ENCODE measurements at regions not wholly inside any gene's neighbourhood (a gene's known extent, or its start where the extent isn't known, plus 50 kb on each side); places are given as distances from the start of the nearest gene placed in this dataset.
"Not testable (repeated sequence)": the region's sequence is repeated elsewhere in the genome, so short reads cannot be mapped to it uniquely, and the experiment has no call there.

DNA sequence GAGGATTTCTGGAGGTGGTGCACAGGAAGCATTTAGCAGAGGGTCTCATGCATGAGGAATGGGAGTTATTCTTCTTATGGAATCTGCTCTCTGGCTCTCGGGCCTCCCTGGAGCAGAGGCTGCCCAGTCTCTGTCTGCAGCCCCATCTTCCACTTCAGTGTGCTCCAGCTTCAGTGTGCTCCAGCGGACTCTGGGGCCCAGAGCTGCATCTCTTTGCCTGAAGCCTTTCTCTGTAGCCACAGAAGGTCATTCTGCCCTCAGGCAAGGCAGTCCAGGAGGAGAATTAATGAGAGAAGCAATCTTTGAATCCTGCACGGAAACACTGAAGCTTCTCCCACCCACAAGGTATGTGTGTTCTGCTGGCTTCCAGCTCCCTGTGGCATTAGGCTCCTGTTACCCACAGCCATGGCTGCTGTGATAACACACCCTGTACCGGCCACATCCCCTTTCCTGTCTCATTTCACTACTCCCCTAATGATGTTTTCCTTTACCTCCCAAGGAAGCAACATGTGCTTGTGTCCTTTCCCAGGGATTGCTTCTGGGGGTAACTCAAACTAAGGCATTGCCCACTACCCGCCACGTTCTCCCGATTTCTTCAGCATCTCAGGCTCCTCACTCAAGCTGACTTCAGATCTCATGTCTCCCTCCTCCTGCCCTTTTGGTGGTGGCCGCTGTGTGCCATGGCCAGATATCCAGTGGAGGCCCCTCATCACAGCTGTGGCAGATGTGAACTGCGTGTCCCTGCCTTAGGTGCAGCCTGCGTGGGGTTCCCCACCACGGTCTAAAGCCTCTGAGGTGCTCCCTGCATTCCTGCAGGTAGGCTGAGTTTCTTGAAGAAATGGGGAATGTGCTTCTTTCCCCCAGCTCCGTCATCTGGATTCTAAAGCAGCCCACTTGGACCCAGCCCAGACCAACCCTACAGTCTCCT lies 181.2 kb upstream of the GALNT2 start:
- DNase-seq (ENCODE audit: low spot score), result no peak

DNA sequence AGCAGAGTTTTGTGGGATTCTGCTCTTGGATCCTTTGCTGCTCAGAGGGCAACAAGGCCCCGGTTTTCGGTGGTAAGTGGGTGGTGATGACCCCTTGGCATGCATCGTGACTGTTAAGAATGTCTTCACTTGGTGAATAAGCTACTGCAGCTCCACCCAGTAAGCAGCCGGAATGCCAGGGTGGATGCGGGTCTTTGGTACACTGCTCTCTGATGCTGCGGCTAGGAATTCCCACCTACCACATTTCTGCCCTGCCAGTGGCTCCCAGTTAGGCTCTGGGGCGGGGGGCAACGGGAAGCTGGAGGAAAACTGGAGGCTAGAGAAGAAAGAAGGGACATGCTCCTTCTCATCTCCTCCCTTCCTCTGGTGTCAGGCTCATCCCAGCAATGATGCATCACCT lies 180.4 kb upstream of the GALNT2 start:
- DNase-seq (ENCODE audit: low spot score), result no peak

DNA sequence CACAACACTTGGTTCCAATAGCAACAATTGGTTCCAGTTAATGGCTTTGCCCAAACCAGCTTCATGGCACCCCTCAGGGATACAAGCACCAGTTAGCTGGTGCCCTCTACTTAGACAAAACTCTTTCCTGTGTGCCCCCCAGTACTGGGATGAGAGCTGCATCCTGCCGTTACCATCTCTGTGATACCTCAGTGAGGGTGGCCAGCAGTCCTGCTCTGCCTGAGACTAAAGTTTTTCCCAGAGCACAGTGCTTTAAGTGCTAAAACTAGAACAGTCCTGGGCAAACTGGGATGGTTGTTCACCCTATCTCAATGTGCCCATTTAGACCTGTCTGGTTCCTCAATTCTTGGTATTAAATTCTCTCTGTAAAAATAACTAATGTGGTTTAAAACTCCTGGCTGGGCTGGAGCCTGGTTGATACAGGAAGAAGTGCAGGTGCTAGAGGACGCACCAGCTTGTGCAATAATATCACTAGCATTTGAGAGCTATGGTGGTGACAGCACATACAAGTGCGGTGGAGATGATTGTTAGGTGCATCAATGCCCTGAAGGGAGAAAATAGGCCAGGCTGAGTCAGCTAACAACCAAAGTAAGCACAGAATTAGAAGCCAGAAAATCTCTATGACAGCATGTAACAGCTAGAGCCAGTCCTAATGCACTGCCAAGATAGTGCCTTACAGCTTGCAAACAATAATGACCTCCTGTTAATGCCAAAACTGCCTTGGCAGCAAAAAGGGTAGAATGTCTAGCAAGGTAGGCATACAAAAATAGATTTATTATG lies 179.8 kb upstream of the GALNT2 start:
- peak; percentile 51 for DNase-seq (ENCODE audit: low spot score)

DNA sequence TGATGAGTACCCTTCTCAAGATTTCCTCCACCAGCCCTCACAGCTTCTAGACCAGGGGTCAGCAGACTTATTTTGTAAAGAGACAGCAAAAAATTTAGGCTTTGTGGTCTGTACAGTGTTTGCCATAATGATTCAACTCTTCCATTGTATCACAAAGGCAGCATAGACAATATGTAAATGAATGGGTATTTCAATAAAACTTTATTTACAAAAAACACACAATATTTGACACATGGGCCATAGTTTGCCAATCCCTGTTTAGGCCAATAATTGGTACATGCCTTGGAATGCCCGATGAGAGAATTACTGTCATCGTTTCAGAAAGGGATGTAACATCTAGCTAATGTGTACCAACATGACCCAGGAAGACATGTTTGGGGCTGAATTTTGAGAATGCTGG lies 178.9 kb upstream of the GALNT2 start:
- DNase-seq (ENCODE audit: low spot score), result no peak

DNA sequence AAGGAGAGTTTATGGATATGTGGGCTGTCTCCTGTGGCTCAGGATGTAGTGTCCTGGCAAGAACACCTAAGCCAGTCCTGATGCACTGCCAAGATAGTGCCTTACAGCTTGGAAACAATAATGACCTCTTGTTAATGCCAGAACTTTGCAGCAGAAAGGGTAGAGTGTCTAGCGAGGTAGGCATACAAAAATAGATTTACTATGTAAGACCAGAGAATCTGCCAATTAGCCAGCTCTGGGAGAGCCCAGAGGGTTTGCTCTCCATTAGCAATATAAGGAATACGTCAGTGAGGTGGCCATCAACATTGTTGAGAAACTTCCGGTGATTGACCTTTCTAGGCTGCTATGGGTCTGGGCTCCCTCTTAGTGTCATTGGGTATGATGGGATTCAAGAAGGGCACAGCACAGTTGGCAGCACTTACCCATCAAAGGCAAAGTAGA lies 178.5 kb upstream of the GALNT2 start:
- no peak for DNase-seq (ENCODE audit: low spot score)

DNA sequence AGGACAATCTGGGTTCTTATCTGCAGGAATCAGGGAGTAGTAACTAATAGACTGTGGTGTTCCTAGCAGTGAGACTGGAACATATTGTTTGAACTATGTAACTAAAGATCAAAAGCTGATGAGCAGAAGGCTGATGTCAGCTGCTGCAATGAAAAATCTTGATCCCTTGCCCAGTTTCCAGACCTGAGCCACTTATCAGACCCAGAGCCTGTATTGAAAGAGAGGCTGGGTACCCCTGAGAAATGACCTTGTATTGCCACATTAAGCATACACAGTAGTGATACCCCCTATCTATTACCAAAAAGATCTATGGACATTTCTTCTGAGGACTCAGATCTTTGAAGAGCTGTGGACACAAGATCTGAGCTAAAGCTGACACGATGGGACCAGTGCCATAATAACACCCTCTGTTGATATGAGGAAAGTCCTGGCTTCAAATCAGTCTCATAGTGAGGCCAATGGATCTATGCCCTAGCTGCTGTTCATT lies 178.0 kb upstream of the GALNT2 start:
- DNase-seq (ENCODE audit: low spot score), result no peak

- DNase-seq (ENCODE audit: low spot score), result no peak
Measured at GRCh38 chr1:229891227-229891626, 175.8 kb upstream of the GALNT2 start.

DNA sequence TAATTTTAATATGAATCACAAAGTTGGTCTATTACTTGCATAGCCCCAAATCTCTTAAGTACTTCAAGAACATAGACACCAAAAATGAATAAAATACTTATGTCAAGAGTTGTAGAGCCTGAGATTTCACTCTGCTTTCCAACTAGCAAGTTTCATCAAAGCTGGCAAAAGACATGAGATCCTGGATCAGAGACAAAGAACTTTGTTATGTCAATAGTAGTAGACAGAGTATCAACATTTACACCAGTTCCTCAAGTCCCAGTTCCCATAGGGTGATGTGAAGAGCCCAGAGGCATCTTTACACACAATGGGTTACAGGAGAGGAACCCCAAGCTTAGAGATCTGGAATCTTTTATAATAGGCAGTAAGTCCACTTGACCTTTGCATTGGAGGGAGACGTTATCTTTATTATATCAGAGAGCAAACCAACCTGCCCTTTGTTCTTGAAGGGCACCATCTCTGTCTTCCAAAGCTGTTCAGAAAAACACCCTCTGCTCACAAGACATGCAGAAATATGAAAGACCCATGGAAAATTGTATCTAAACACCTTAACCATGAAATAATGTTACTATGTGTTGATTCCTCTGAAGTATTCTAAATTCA lies 174.4 kb upstream of the GALNT2 start:
- no peak for DNase-seq (ENCODE audit: low spot score)

GRCh38 chr1:229893762-229894444 lies 173.1 kb upstream of the GALNT2 start:
- peak; percentile 64 for DNase-seq (ENCODE audit: low spot score)

DNA sequence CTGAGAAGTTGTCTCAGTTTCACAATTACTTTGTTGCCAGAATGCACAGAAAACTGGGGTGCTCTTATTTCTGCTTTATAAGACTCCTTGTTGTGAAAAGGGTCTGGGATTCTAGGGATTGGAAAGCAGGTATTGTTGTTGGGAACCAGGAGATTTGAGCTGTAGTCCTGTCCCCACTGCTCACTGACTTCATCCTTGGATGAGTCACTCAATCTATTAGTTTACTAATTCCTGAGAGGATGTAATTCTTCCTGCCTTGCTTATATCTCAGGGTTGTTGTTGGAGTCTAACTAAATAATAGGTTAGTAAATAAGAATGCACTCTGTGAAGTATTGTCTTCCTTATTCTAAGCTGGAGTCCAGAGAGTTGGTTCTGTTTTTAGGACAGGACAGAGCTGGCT lies 172.5 kb upstream of the GALNT2 start:
- DNase-seq (ENCODE audit: low spot score), result peak; percentile 18

DNA sequence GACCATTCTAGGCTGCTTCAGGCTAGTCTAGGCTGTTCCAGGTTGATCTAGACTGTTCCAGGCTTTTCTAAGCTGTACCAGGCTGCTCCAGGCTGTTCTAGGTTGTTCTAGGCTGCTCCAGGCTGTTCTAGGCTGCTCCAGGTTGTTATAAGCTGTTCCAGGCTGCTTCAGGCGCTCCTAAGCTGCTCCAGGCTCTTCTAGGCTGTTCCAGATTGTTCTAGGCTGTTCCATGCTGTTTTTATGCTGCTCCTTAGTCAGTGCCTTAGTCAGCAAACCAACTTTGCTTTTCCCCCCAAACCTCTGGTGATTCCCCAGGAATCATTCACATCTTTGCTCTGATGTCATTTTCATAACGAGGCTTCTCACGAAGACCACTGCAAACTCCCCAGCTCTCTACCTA lies 171.4 kb upstream of the GALNT2 start:
- DNase-seq (ENCODE audit: low spot score), result no peak

GRCh38 chr1:229896306-229896705 lies 170.7 kb upstream of the GALNT2 start:
- no peak for DNase-seq (ENCODE audit: low spot score)

GRCh38 chr1:229896861-229897260 lies 170.2 kb upstream of the GALNT2 start:
- no peak for DNase-seq (ENCODE audit: low spot score)

- DNase-seq (ENCODE audit: low spot score), result no peak
Measured at GRCh38 chr1:229897501-229897900, 169.5 kb upstream of the GALNT2 start.

GRCh38 chr1:229900220-229900619 lies 166.8 kb upstream of the GALNT2 start:
- no peak for DNase-seq (ENCODE audit: low spot score)

DNA sequence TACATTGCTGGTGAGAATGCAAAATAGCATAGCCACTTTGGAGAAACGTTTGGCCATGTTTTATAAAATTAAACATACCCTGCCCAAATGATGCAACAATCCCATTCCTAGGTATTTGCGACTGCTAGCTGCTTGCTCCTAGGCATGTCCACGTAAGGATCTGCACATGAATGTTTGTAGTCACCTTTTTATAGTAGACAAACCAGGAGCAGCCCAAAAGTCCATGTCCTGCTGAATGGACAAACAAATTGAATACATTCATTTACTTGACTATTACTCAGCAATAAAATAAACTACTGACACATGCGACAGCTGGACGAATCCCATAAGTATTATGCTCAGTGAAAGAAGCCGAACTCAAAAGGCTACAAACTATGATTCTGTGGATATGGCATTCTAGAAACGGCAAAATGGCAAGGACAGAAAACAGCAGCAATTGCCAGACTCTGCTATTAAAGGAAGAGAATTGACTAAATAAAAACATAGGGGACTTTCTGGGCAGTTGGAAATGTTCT lies 161.9 kb upstream of the GALNT2 start:
- DNase-seq (ENCODE audit: low spot score), result peak; percentile 18

GRCh38 chr1:229905652-229906051 lies 161.4 kb upstream of the GALNT2 start:
- DNase-seq (ENCODE audit: low spot score), result no peak

DNA sequence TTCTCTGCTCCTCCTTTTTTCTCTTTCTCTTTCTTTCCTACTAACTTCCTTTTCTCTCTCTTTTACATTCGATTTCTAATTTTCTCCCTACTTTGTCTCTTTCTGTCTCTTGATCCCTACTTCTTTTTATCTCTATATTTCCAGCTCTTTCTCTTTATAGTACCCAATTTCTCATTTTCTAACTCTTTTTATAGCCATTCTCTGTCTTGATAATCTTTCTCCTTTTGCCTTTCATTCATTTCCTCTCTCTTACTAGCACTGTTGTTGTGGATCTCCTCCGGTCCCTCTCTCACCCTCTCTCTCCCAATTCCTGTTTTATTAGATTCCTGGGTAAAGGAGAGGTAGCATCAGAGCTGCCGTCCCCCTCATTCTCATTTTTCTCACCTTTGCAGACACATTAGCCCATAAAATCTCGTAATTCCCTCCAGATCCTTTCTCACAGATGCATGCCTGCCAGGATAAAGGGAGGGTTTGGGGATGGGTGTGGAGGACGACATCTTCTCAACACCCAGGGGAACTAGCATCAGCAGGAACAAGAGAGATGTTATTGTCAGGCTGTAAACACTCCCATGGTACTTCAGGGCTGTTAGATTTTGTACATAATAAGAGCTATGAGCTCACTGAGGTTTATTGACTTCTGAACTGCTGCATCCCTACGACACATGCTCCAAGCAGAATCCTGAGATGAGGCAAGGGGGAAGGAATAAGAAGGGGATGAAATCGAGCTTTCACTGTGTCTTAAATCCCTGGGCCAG lies 159.0 kb upstream of the GALNT2 start:
- DNase-seq (ENCODE audit: low spot score), result no peak

DNA sequence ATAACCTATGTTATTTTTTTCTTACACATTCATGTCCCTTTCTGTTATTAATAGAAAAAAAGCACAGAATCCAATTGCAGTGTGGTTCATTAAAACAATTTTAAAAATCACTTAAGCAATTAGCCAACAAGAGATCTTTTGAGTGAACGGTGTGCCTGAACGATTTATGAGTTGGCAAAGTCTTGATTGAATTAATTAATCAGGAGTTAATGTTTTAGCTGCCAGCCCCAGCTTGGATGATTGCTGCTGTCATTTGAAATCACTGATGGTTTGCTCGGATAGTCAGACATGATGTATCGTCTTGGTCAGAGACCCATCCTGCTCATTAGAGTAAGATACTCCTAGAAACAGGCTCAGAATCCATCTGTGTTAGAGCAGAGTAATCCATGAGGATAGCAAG lies 158.3 kb upstream of the GALNT2 start:
- no peak for DNase-seq (ENCODE audit: low spot score)

DNA sequence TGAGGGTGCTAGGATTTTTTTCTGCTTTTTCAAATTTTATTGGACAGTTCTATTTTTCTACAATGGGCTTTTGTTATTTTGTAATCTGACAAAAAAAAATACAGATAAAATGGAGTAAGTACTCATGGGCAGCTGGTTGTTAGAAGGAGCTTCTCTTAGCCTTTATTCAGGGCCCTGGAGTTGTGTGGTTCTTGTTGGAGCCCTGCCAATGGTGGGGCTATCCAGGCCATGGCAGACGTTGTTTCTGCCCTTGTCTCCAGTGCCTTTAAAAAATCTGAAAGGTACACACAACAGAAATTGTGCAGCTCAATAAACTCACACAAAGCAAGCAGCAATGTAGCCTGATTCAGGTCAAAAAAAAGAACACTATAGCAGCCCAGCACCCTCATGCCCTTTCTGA lies 153.5 kb upstream of the GALNT2 start:
- no peak for DNase-seq (ENCODE audit: low spot score)

- not testable (repeated sequence) for DNase-seq (ENCODE audit: low spot score)
Measured at GRCh38 chr1:229919488-229919887, 147.6 kb upstream of the GALNT2 start.
